Peyer's patch (tissue), 4 donors: ENCODE measurements at regions not wholly inside any gene's neighbourhood (a gene's known extent, or its start where the extent isn't known, plus 50 kb on each side); places are given as distances from the start of the nearest gene placed in this dataset.

Experiments used
- DNase-seq, 3 donors: peaks; one replicate each; pipeline ENCODE4 v3.0.0-alpha.2; 2017 to 2019
- H3K27ac ChIP-seq, 4 donors: fragments of 200-600 bp; sonication (generic); one replicate each; pipeline ENCODE4 v1.5.1; 2016 to 2019
- H3K27me3 ChIP-seq, 2 donors: fragments of 200-600 bp; sonication (generic); one replicate each; pipeline ENCODE4 v1.5.1; 2019
- H3K36me3 ChIP-seq, 3 donors: fragments of 200-600 bp; sonication (generic); one replicate each; pipeline ENCODE4 v1.5.1; 2016 to 2019
- H3K4me1 ChIP-seq, 4 donors: fragments of 200-600 bp; sonication (generic); one replicate each; pipeline ENCODE4 v1.5.1; 2016 to 2019
- H3K4me3 ChIP-seq, 4 donors: fragments of 200-600 bp; sonication (generic); 1 replicate in 3 of 4; 2 replicates in 1 of 4; pipeline ENCODE4 v1.5.1; 2016 to 2019; ENCODE audit warnings: mild to moderate bottlenecking in 1 of 4
- H3K9me3 ChIP-seq, 4 donors: fragments of 200-600 bp; sonication (generic); one replicate each; pipeline ENCODE4 v1.5.1; 2016 to 2019; ENCODE audit warnings: mild to moderate bottlenecking in 1 of 4
- CTCF ChIP-seq, 6 experiments: fragments of 450-650 bp in 4 of 6; fragments of 200-600 bp in 2 of 6; sonication (generic) in 1 of 6; IDR thresholded peaks; one replicate each; pipeline ENCODE4 v1.5.1; 2017 to 2019; ENCODE audit warnings: antibody characterized with exemption in 6 of 6, mild to moderate bottlenecking in 3 of 6, moderate library complexity in 1 of 6
- POLR2A ChIP-seq, 2 donors: fragments of 450-650 bp; IDR thresholded peaks; one replicate each; pipeline ENCODE4 v1.5.1; 2017; ENCODE audit warnings: antibody characterized with exemption in 2 of 2, mild to moderate bottlenecking in 2 of 2, moderate library complexity in 2 of 2

GRCh38 chr14:98840511-98840910, 431.5 kb downstream of the BCL11B start:
- Histone ChIP-seq H3K36me3 (no peaks in the 10 kb centered on the region), H3K27me3 (no peaks in the 10 kb centered on the region), H3K4me1 (no peaks in the 10 kb centered on the region), H3K9me3 (no peaks in the 10 kb centered on the region), H3K4me3 (no peak overlapping the region), H3K27ac (no peak overlapping the region)
- no peak for DNase-seq
- TF ChIP-seq CTCF (IDR thresholded peaks at IDR 0.05): no peak
- TF ChIP-seq POLR2A (IDR thresholded peaks at IDR 0.05): no peak

GRCh38 chr14:98844456-98844855, 427.5 kb downstream of the BCL11B start:
- H3K36me3 ChIP-seq: no peaks in the 10 kb centered on the region
- no peak for TF ChIP-seq CTCF (IDR thresholded peaks at IDR 0.05)
- no peak for TF ChIP-seq POLR2A (IDR thresholded peaks at IDR 0.05)
- H3K9me3 ChIP-seq: no peaks in the 10 kb centered on the region
- no peak overlapping the region for H3K4me3 ChIP-seq
- H3K27me3 ChIP-seq: no peaks in the 10 kb centered on the region
- H3K4me1 ChIP-seq: no peaks in the 10 kb centered on the region
- DNase-seq: no peak
- H3K27ac ChIP-seq: no peak overlapping the region

GRCh38 chr14:98847521-98848468, 424.2 kb downstream of the BCL11B start:
- H3K4me1 ChIP-seq: no peaks in the 10 kb centered on the region
- H3K27ac ChIP-seq: no peak overlapping the region
- no peaks in the 10 kb centered on the region for H3K27me3 ChIP-seq
- no peaks in the 10 kb centered on the region for H3K36me3 ChIP-seq
- no peak for DNase-seq
- no peaks in the 10 kb centered on the region for H3K9me3 ChIP-seq
- TF ChIP-seq POLR2A (IDR thresholded peaks at IDR 0.05): no peak
- TF ChIP-seq CTCF (IDR thresholded peaks at IDR 0.05): no peak
- no peak overlapping the region for H3K4me3 ChIP-seq

GRCh38 chr14:98853063-98853729, 418.8 kb downstream of the BCL11B start:
- no peaks in the 10 kb centered on the region for H3K4me1 ChIP-seq
- no peak overlapping the region for H3K4me3 ChIP-seq
- DNase-seq: no peak
- no peak overlapping the region for H3K27ac ChIP-seq
- no peaks in the 10 kb centered on the region for H3K27me3 ChIP-seq
- no peaks in the 10 kb centered on the region for H3K36me3 ChIP-seq
- TF ChIP-seq POLR2A (IDR thresholded peaks at IDR 0.05): no peak
- no peak for TF ChIP-seq CTCF (IDR thresholded peaks at IDR 0.05)
- no peaks in the 10 kb centered on the region for H3K9me3 ChIP-seq

GRCh38 chr14:98855926-98856715, 415.9 kb downstream of the BCL11B start:
- H3K9me3 ChIP-seq: no peaks in the 10 kb centered on the region
- H3K27me3 ChIP-seq: no peaks in the 10 kb centered on the region
- no peaks in the 10 kb centered on the region for H3K36me3 ChIP-seq
- no peaks in the 10 kb centered on the region for H3K4me1 ChIP-seq
- H3K27ac ChIP-seq: no peak overlapping the region
- no peak for DNase-seq
- TF ChIP-seq POLR2A (IDR thresholded peaks at IDR 0.05): no peak
- TF ChIP-seq CTCF (IDR thresholded peaks at IDR 0.05): no peak
- H3K4me3 ChIP-seq: no peak overlapping the region
